ENCODE measurements at regions not wholly inside any gene's neighbourhood (a gene's known extent, or its start where the extent isn't known, plus 50 kb on each side); places are given as distances from the start of the nearest gene placed in this dataset.

DNA sequence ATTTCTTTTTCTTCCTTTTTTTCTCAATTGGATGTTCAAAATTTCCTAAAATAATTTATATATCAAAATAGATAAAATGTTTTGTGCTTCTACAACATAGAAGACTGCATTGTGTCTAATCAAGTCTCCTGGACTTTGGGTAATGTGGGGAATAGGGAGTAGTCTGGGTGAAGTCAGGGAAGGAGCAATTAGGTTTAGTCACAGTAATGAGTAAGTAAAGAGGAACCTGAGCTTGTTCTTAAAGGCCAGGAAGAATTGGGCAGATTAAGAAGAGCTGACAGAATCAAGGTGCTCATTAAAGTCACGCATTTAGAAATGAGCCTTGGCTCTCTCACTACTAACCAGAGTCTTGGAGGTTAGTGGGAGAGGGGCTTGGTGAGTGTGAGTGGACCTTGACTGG lies 233.3 kb upstream of the SSTR1 start:
- Histone ChIP-seq H3K27ac (no peak overlapping the region), H3K9me3 (no peaks in the 10 kb centered on the region), H3K4me3 (no peak overlapping the region), H3K4me1 (no peaks in the 10 kb centered on the region), H3K27me3 (no peaks in the 10 kb centered on the region), H3K36me3 (no peaks in the 10 kb centered on the region)
- DNase-seq (ENCODE audit: low spot score in 2 of 2), result no peak
- WGBS, result 91% methylated on average over 1 of the region's 1 CpG
- TF ChIP-seq POLR2A (IDR thresholded peaks at IDR 0.05) (no peak), POLR2AphosphoS5 (IDR thresholded peaks at IDR 0.05) (no peak)
- TF ChIP-seq, protein P1, sequence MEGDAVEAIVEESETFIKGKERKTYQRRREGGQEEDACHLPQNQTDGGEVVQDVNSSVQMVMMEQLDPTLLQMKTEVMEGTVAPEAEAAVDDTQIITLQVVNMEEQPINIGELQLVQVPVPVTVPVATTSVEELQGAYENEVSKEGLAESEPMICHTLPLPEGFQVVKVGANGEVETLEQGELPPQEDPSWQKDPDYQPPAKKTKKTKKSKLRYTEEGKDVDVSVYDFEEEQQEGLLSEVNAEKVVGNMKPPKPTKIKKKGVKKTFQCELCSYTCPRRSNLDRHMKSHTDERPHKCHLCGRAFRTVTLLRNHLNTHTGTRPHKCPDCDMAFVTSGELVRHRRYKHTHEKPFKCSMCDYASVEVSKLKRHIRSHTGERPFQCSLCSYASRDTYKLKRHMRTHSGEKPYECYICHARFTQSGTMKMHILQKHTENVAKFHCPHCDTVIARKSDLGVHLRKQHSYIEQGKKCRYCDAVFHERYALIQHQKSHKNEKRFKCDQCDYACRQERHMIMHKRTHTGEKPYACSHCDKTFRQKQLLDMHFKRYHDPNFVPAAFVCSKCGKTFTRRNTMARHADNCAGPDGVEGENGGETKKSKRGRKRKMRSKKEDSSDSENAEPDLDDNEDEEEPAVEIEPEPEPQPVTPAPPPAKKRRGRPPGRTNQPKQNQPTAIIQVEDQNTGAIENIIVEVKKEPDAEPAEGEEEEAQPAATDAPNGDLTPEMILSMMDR (IDR thresholded peaks at IDR 0.05), result no peak

DNA sequence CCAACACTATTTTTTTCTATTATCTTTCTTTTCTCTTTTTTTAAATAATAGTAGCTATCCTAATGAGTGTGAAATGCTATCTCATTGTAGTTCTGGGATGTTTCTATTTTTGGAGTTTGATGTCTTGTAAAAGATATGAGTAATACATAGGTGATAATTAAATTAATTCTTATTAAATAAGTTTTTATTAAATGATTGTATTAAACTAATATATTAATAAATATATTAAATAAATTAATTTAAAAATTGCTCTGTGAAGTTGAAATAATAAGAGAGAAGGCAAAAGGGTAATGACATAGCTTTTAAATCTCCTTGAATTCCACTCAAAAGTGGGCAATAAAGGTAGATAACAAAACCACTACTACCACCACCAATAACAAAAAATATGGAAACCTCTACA lies 230.2 kb upstream of the SSTR1 start:
- Histone ChIP-seq H3K4me3 (no peak overlapping the region), H3K4me1 (no peaks in the 10 kb centered on the region), H3K27ac (no peak overlapping the region), H3K27me3 (no peaks in the 10 kb centered on the region), H3K9me3 (peaks cover 5% of the 10 kb centered on the region), H3K36me3 (no peaks in the 10 kb centered on the region)
- no peak for DNase-seq (ENCODE audit: low spot score in 2 of 2)
- TF ChIP-seq POLR2A (IDR thresholded peaks at IDR 0.05) (no peak), POLR2AphosphoS5 (IDR thresholded peaks at IDR 0.05) (no peak), EP300 (IDR thresholded peaks at IDR 0.05) (no peak)

DNA sequence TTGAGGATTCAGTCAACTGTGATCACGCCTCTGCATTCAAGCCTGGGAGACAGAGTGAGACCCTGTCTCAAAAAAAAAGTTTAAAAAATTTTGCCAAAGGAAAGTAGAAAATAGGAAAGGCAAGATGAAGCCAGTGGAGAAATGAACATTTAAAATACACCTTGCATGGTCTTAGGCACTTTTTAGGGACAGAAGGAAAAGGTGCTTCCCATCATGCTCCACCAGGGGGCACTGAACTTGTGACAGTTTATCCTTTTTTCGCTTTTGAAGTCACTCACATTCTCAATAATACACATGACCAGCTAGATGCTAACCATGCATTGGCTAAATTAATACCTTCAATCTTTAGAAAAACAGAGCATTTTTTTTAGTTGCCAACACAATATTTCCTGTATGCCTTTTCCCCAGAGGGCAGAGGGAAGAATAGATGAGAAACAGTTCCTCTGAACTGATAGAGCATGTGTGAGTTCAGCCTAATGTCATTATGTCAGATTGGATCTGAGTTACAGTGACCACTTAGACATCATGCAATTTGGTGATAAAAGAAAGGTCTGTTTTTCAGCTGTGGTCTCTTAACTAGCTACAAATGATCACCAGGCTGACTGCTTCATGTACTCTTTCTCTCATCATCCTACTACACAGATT lies 221.8 kb upstream of the SSTR1 start:
- Histone ChIP-seq H3K27ac (no peak overlapping the region), H3K36me3 (no peaks in the 10 kb centered on the region), H3K4me3 (no peak overlapping the region), H3K9me3 (peaks cover 5% of the 10 kb centered on the region), H3K4me1 (no peaks in the 10 kb centered on the region), H3K27me3 (no peaks in the 10 kb centered on the region)
- TF ChIP-seq POLR2A (IDR thresholded peaks at IDR 0.05), result no peak
- TF ChIP-seq EP300 (IDR thresholded peaks at IDR 0.05), result no peak
- TF ChIP-seq, protein P1 (IDR thresholded peaks at IDR 0.05), result peak; percentile 44 to 61
- DNase-seq (ENCODE audit: low spot score in 2 of 2), result no peak
- WGBS, result 73% methylated on average over 2 of the region's 2 CpGs

DNA sequence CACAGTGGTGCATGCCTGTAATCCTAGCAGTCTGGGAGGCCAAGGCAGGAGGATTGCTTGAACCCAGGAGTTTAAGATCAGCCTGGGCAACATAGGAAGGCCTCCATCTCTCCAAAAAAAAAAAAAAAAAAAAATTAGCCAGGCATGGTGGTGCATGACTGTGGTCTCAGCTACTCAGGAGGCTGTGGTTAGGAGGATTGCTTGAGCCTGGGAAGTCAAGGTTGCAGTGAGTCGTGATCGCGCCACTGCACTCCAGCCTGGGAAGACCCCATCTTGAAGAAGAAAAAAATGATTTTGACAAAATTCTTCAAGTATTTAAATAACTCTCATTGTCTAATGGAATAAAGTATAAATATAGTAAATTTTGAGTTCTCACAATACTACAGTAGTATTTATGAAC lies 219.2 kb upstream of the SSTR1 start:
- H3K27me3 ChIP-seq, result no peaks in the 10 kb centered on the region
- no peaks in the 10 kb centered on the region for H3K4me1 ChIP-seq
- no peaks in the 10 kb centered on the region for H3K36me3 ChIP-seq
- H3K9me3 ChIP-seq, result no peaks in the 10 kb centered on the region
- 91% methylated on average over 3 of the region's 3 CpGs for WGBS
- no peak overlapping the region for H3K27ac ChIP-seq
- no peak overlapping the region for H3K4me3 ChIP-seq
- TF ChIP-seq, protein P1 (IDR thresholded peaks at IDR 0.05), result no peak
- TF ChIP-seq EP300 (IDR thresholded peaks at IDR 0.05), result no peak
- no peak for TF ChIP-seq POLR2A (IDR thresholded peaks at IDR 0.05)
- TF ChIP-seq POLR2AphosphoS5 (IDR thresholded peaks at IDR 0.05), result no peak
- DNase-seq (ENCODE audit: low spot score in 2 of 2), result no peak

DNA sequence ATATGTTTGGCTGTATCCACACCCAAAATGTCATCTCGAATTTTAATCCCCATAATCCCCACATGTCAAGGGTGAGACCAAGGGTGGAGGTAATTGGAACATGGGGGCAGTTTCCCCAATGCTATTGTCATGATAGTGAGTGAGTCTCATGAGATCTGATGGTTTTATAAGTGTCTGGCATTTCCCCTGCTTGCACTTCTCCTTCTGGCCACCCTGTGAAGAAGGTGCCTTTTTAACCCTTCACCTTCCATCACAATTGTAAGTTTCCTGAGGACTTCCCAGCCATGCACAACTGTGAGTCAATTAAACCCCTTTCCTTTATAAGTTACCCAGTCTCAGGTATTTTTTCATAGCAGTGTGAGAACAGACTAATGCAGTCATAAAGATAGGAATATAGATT lies 216.7 kb upstream of the SSTR1 start:
- no peak overlapping the region for H3K27ac ChIP-seq
- no peak for DNase-seq (ENCODE audit: low spot score in 2 of 2)
- TF ChIP-seq EP300 (IDR thresholded peaks at IDR 0.05), result no peak
- TF ChIP-seq POLR2AphosphoS5 (IDR thresholded peaks at IDR 0.05), result no peak
- no peak for TF ChIP-seq POLR2A (IDR thresholded peaks at IDR 0.05)
- no peaks in the 10 kb centered on the region for H3K36me3 ChIP-seq
- H3K4me3 ChIP-seq, result no peak overlapping the region
- H3K9me3 ChIP-seq, result no peaks in the 10 kb centered on the region
- WGBS, result 39% methylated on average over 1 of the region's 1 CpG
- H3K27me3 ChIP-seq, result no peaks in the 10 kb centered on the region
- no peaks in the 10 kb centered on the region for H3K4me1 ChIP-seq

DNA sequence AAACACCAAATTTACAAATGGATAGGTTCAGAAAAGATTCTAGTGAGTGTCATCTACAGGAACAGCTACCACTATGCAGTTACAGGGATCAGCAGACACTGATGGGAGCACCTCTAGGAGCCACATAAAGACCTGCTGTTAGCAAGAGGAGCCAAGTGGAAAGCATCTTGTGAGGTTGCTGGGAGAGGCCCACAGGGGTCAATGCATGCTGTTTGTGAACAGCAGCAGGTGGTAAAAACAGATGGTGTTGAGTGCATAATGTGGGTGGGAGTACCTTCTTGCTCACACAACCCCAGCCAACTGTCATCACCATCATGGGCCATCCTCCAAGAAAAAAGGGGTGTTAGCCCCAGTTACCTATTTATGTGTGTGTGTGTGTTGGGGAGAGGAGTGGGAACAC lies 215.2 kb upstream of the SSTR1 start:
- TF ChIP-seq POLR2AphosphoS5 (IDR thresholded peaks at IDR 0.05) (no peak), POLR2A (IDR thresholded peaks at IDR 0.05) (no peak), EP300 (IDR thresholded peaks at IDR 0.05) (no peak)
- TF ChIP-seq, protein P1 (IDR thresholded peaks at IDR 0.05), result no peak
- Histone ChIP-seq H3K4me1 (no peaks in the 10 kb centered on the region), H3K4me3 (no peak overlapping the region), H3K36me3 (no peaks in the 10 kb centered on the region), H3K27me3 (no peaks in the 10 kb centered on the region), H3K9me3 (no peaks in the 10 kb centered on the region), H3K27ac (no peak overlapping the region)
- no peak for DNase-seq (ENCODE audit: low spot score in 2 of 2)
